Cardiac fibroblast (primary cell): ENCODE measurements at regions not wholly inside any gene's neighbourhood (a gene's known extent, or its start where the extent isn't known, plus 50 kb on each side); places are given as distances from the start of the nearest gene placed in this dataset.

Experiments
- DNase-seq, 2 donors: peaks; one replicate each; pipeline versions ENCODE4 v3.0.0 to v3.0.0-alpha.2; 2010; ENCODE audit warnings: low read depth in 2 of 2
- H3K4me3 ChIP-seq, 2 donors: replicated peaks in 1 of 2; 1 replicate in 1 of 2; 2 replicates in 1 of 2; pipeline ENCODE4 v1.5.1; 2011; ENCODE audit warnings: low read depth in 2 of 2, low read length in 2 of 2, mild to moderate bottlenecking in 2 of 2, moderate library complexity in 1 of 2
- CTCF ChIP-seq: IDR thresholded peaks from one replicate; pipeline ENCODE4 v1.5.1; 2011; ENCODE audit warnings: low read depth, mild to moderate bottlenecking, low read length, inconsistent platforms

GRCh38 chr11:42545954-42546353 is 765.8 kb upstream of the API5 start:
- H3K4me3 ChIP-seq, result no peak overlapping the region
- no peak for DNase-seq
- TF ChIP-seq CTCF, result no peak

DNA sequence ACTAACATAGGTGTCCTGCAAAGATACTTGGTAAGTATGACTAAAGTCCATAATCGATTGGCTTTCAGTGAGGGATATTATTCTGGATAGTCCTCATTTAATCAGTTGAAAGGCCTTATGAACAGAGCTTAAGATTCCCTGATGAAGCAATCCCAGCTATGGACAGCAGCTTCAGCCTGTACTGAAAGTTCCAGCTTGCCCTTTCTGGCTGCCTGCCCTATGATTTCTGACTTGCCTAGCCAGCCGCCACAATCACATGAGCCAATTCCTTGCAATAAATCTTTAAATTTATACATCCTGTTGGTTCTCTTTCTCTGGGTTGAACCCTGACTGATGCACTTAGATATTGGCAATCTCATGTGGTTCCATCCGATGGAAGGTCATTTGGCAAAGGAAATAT is 759.0 kb upstream of the API5 start:
- H3K4me3 ChIP-seq, result no peak overlapping the region
- peak; percentile 14 to 21 for DNase-seq
- TF ChIP-seq CTCF, result no peak

DNA sequence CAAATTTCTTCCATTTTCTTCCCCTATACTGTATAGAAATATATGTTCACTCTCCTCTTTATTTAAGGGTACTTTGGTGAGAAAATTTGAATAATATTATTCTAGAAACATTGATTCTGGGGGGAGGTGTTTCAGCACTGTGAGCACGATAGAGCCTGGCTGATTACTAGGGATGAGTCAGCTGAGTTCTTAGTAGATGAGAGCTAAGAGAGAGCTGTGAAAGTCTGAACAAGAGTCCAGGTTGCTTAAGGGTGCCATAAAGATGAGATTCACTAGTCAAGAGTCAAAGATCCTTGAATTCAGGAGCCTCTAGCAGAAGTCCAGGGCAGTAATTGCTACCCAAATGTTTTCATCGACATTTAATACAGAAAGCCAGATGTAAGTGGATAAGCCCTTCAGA is 756.6 kb upstream of the API5 start:
- no peak for TF ChIP-seq CTCF
- no peak overlapping the region for H3K4me3 ChIP-seq
- no peak for DNase-seq

DNA sequence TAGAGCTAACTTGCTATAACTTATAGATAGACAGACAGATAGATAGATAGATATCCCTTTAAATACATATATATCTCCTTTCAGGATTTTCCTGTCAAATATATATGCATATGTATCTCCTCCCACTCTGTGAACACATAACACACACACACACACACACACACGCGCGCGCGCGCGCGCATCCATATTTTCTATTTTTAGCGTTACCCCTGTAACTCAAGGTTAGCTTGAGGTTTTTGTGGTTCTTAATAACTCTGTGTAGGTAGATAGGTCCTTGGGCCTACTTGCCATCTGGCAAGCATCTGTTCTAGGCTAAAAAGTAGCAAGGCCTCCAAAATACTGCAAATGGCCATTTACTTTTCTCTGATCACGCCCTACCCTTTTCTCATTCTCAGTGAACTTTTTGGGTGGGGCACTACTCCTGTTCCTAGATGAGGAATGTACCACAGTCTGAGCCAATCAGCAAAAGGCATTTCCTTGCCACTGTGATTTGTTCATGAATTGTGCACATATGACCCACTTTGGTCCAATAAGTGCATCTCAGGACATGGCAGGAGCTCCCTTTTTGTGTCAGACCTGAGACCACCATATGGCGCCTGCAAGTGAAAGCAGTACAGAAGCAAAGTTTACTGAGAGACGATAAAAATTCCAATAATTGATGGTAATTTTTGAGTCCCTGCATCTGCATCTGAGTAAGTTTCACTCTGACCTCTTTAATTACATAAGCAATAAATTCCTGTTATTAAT is 740.5 kb upstream of the API5 start:
- TF ChIP-seq CTCF, result no peak

GRCh38 chr11:42571878-42572610 is 739.8 kb upstream of the API5 start:
- no peak for TF ChIP-seq CTCF
- no peak for DNase-seq
- H3K4me3 ChIP-seq, result no peak overlapping the region

More for the DNA sequence above, 740.5 kb upstream of the API5 start:
- no peak for DNase-seq
- no peak overlapping the region for H3K4me3 ChIP-seq

DNA sequence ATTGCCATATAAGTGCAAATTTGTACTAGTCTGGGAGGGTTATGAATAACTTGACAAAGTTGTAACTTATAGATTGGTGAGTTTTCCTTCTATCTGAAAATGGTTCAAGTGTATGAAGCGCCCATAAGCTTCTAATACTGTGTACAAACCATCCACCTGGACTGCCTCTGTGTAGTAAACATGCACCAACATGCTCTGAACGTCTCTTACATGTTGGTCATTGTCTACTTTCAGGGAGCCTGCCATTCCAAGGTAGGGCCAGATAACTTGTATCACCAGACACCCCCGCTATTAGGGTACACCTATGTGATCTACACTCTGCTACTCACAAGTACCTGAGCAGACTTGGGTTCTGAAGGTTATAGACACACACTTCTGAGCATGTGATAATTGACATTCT is 735.5 kb upstream of the API5 start:
- DNase-seq, result no peak
- TF ChIP-seq CTCF, result no peak
- H3K4me3 ChIP-seq, result no peak overlapping the region
